ENCODE measurements at regions not wholly inside any gene's neighbourhood (a gene's known extent, or its start where the extent isn't known, plus 50 kb on each side); places are given as distances from the start of the nearest gene placed in this dataset.
"Not testable (repeated sequence)": the region's sequence is repeated elsewhere in the genome, so short reads cannot be mapped to it uniquely, and the experiment has no call there.

DNA sequence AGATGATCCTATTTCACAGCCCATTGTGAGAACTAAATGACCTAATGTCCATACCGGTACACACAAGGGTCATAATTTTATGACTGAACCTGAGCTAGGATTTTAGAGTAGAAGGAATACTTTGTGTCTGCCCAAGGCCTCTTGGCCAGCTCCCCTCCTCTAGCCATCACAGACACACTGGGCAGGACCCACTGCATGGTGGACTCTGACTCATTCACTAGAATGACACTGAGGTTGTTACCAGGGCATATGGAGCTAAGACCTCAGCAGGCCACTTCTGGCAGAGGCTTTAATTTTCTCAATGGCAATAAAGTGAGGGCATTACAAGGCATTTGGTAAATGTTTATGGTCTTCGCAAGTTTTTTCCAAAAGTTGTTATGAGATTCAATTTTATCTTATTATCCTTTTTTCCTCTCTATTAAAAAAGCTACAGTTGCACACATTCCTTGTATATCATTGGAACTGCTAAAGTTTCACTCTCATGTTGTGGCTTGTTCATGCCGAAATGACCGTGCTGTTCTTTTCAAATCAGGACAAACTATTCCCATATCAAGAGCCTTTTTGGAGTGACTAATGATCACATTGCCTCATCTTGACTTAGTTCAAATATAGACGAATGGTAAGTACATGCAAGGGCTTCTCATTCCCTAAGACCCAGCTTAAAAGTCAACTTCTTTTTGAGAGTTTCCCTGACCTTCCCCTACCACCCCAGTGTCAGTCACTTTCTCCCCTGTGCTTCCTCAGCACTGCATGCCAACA, 595.7 kb downstream of the ACTL7B start:
- Histone ChIP-seq H3K9me3 (no peaks in the 10 kb centered on the region), H3K4me1 (no peaks in the 10 kb centered on the region), H3K27me3 (no peaks in the 10 kb centered on the region), H3K4me3 (no peak overlapping the region), H3K36me3 (no peaks in the 10 kb centered on the region), H3K27ac (replicated peaks in 1 of 4) (no peak overlapping the region)
- intact Hi-C loops (cut with DNase I): no loop called here
- TF ChIP-seq EP300 (IDR thresholded peaks at IDR 0.05): no peak
- TF ChIP-seq CTCF (IDR thresholded peaks at IDR 0.05): no peak
- TF ChIP-seq POLR2A (IDR thresholded peaks at IDR 0.05; ENCODE audit: low read depth): no peak
- no peak for TF ChIP-seq POLR2AphosphoS5 (IDR thresholded peaks at IDR 0.05)
- WGBS: 96% methylated on average over 5 of the region's 5 CpGs
- peak; percentile 42 for DNase-seq (ENCODE audit: extremely low spot score)

GRCh38 chr9:108258640-108259039, 597.1 kb downstream of the ACTL7B start:
- H3K4me3 ChIP-seq: no peak overlapping the region
- H3K36me3 ChIP-seq: no peaks in the 10 kb centered on the region
- peak; percentile 80 for DNase-seq (ENCODE audit: extremely low spot score)
- intact Hi-C loops (cut with DNase I): no loop called here
- no peaks in the 10 kb centered on the region for H3K27me3 ChIP-seq
- 45% methylated on average over 2 of the region's 2 CpGs for WGBS
- H3K9me3 ChIP-seq: no peaks in the 10 kb centered on the region
- no peaks in the 10 kb centered on the region for H3K4me1 ChIP-seq
- H3K27ac ChIP-seq (replicated peaks in 1 of 4): no peak overlapping the region
- TF ChIP-seq POLR2A (IDR thresholded peaks at IDR 0.05; ENCODE audit: low read depth) (no peak), CTCF (IDR thresholded peaks at IDR 0.05) (no peak)

DNA sequence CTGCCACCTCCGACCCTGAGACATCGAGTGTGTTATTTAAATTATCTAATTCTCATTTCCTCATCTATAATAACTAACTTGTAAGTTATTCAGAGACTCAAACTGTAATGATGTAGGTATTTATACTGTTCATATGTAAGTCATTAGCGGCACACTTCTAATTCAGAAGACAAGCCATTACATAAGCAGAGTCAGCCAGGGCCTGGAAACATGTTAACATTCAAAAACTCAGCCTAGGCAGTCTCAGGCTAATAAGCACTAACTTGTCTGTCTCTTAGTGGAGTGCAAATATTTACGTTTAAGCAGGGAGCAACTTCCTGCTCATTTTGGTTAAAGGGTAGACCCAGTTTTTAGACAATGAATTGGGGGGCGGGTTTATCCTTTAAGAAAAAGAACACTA, 598.4 kb downstream of the ACTL7B start:
- no peaks in the 10 kb centered on the region for H3K27me3 ChIP-seq
- no peak overlapping the region for H3K4me3 ChIP-seq
- no peaks in the 10 kb centered on the region for H3K36me3 ChIP-seq
- H3K4me1 ChIP-seq: no peaks in the 10 kb centered on the region
- intact Hi-C loops (cut with DNase I): no loop called here
- no peak overlapping the region for H3K27ac ChIP-seq (replicated peaks in 1 of 4)
- H3K9me3 ChIP-seq: no peaks in the 10 kb centered on the region
- peak; percentile 57 for DNase-seq (ENCODE audit: extremely low spot score)
- 67% methylated on average over 5 of the region's 5 CpGs for WGBS
- TF ChIP-seq CTCF (IDR thresholded peaks at IDR 0.05): no peak
- TF ChIP-seq POLR2A (IDR thresholded peaks at IDR 0.05; ENCODE audit: low read depth): no peak
- TF ChIP-seq POLR2AphosphoS5 (IDR thresholded peaks at IDR 0.05): no peak

- 62% methylated on average over 2 of the region's 2 CpGs for WGBS
- no peaks in the 10 kb centered on the region for H3K36me3 ChIP-seq
- TF ChIP-seq CTCF (IDR thresholded peaks at IDR 0.05) (no peak), POLR2AphosphoS5 (IDR thresholded peaks at IDR 0.05) (no peak), EP300 (IDR thresholded peaks at IDR 0.05) (no peak), POLR2A (IDR thresholded peaks at IDR 0.05; ENCODE audit: low read depth) (no peak)
These were observed 601.5 kb downstream of the ACTL7B start for GRCh38 chr9:108254236-108254635.

GRCh38 chr9:108247391-108247790, 608.4 kb downstream of the ACTL7B start:
- H3K27me3 ChIP-seq; H3K27ac ChIP-seq (replicated peaks in 1 of 4); H3K9me3 ChIP-seq; H3K36me3 ChIP-seq; H3K4me3 ChIP-seq; H3K4me1 ChIP-seq; intact Hi-C loops (cut with DNase I): not testable (repeated sequence)
- 89% methylated on average over 3 of the region's 3 CpGs for WGBS
- DNase-seq (ENCODE audit: extremely low spot score): peak; percentile 5

More at GRCh38 chr9:108254236-108254635, 601.5 kb downstream of the ACTL7B start:
- intact Hi-C loops (cut with DNase I): no loop called here
- H3K9me3 ChIP-seq: no peaks in the 10 kb centered on the region
- H3K27ac ChIP-seq (replicated peaks in 1 of 4): no peak overlapping the region
- H3K4me1 ChIP-seq: no peaks in the 10 kb centered on the region
- no peaks in the 10 kb centered on the region for H3K27me3 ChIP-seq
- peak; percentile 4 for DNase-seq (ENCODE audit: extremely low spot score)
- H3K4me3 ChIP-seq: no peak overlapping the region
